ENCODE measurements at regions not wholly inside any gene's neighbourhood (a gene's known extent, or its start where the extent isn't known, plus 50 kb on each side); places are given as distances from the start of the nearest gene placed in this dataset.

DNA sequence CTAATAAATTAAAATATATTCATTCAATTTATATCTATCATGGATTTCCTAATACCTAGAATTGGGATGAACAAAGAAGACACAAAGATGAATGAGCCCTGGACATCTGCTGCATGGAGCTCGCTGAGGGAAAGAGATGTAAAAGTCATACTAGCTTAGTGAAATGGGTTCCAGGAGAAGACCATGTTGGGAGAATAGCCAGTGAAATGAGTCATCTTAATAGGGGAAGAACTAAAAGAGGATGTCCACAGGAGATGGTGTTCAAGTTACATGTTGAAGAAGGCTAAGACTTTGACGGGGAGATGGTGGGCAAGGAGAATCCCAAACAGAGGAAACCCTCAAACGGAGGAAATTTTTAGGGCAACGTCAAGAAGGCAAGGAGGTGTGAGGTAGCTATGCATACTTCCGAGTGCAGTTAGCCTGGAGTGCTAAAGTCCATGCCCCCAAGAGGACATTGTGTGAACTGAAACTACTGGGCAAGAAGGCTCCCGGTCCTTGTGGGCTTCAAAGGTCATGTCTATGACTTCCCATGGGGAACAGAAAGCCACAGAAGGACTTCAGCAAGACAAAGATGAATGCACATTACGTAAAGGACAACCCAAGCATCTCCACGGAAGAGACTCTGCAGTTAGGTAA lies 220.5 kb upstream of the CDH11 start:
- no peak for TF ChIP-seq EZH2 (IDR thresholded peaks at IDR 0.05)
- TF ChIP-seq, protein P1, sequence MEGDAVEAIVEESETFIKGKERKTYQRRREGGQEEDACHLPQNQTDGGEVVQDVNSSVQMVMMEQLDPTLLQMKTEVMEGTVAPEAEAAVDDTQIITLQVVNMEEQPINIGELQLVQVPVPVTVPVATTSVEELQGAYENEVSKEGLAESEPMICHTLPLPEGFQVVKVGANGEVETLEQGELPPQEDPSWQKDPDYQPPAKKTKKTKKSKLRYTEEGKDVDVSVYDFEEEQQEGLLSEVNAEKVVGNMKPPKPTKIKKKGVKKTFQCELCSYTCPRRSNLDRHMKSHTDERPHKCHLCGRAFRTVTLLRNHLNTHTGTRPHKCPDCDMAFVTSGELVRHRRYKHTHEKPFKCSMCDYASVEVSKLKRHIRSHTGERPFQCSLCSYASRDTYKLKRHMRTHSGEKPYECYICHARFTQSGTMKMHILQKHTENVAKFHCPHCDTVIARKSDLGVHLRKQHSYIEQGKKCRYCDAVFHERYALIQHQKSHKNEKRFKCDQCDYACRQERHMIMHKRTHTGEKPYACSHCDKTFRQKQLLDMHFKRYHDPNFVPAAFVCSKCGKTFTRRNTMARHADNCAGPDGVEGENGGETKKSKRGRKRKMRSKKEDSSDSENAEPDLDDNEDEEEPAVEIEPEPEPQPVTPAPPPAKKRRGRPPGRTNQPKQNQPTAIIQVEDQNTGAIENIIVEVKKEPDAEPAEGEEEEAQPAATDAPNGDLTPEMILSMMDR (IDR thresholded peaks at IDR 0.05 in 2 of 3, conservative IDR thresholded peaks at IDR 0.05 in 1 of 3; ENCODE audit: borderline replicate concordance in 1 of 3, insufficient read depth in 1 of 3, low read depth in 2 of 3, low read length in 2 of 3): no peak
- TF ChIP-seq, protein P2, sequence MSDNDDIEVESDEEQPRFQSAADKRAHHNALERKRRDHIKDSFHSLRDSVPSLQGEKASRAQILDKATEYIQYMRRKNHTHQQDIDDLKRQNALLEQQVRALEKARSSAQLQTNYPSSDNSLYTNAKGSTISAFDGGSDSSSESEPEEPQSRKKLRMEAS (IDR thresholded peaks at IDR 0.05): no peak
